Astrocyte (in vitro differentiated cells and primary cell): ENCODE measurements at regions not wholly inside any gene's neighbourhood (a gene's known extent, or its start where the extent isn't known, plus 50 kb on each side); places are given as distances from the start of the nearest gene placed in this dataset.

Source experiments
- DNase-seq: peaks from one replicate; pipeline ENCODE4 v3.0.0-alpha.2; 2010; ENCODE audit warnings: low read depth
- FAIRE-seq: peaks from 2 replicates; lab custom pipeline; 2011; peaks lifted over from hg19 to GRCh38; lab: Jason Lieb, UNC
- H2AFZ ChIP-seq: 2 replicates; pipeline ENCODE4 v1.6.0; 2012; ENCODE audit warnings: low read depth, low read length, inconsistent platforms
- H3K27ac ChIP-seq: 2 replicates; pipeline ENCODE4 v1.5.1; 2011; ENCODE audit warnings: low read depth, low read length, inconsistent platforms
- H3K27me3 ChIP-seq: 2 replicates; pipeline ENCODE4 v1.6.0; 2011; ENCODE audit warnings: low read length, inconsistent platforms; ENCODE audit not compliant: insufficient read depth
- H3K36me3 ChIP-seq: 2 replicates; pipeline ENCODE4 v1.5.1; 2011; ENCODE audit warnings: low read length, inconsistent platforms; ENCODE audit not compliant: insufficient read depth
- H3K4me1 ChIP-seq: 2 replicates; pipeline ENCODE4 v1.5.1; 2011; ENCODE audit warnings: low read length, inconsistent platforms; ENCODE audit not compliant: insufficient read depth
- H3K4me2 ChIP-seq: 2 replicates; pipeline ENCODE4 v1.6.0; 2012; ENCODE audit warnings: low read length, inconsistent platforms
- H3K4me3 ChIP-seq: 2 replicates; pipeline ENCODE4 v1.5.1; 2011; ENCODE audit warnings: low read depth, mild to moderate bottlenecking, low read length, inconsistent platforms; ENCODE audit not compliant: insufficient read depth
- H3K79me2 ChIP-seq: 2 replicates; pipeline ENCODE4 v1.6.0; 2012; ENCODE audit warnings: mild to moderate bottlenecking, low read length, inconsistent platforms; ENCODE audit not compliant: insufficient read depth
- H3K9ac ChIP-seq: 2 replicates; pipeline ENCODE4 v1.6.0; 2012; ENCODE audit warnings: mild to moderate bottlenecking, low read length, inconsistent platforms
- H3K9me3 ChIP-seq: 2 replicates; pipeline ENCODE4 v1.5.1; 2012; ENCODE audit warnings: low read depth, mild to moderate bottlenecking, low read length, inconsistent platforms; ENCODE audit not compliant: insufficient read depth
- H4K20me1 ChIP-seq: 2 replicates; pipeline ENCODE4 v1.6.0; 2012; ENCODE audit warnings: low read length, inconsistent platforms; ENCODE audit not compliant: insufficient read depth
- H3K27ac Mint-ChIP-seq: one replicate; pipeline ENCODE4 v1.8.0; 2021; ENCODE audit warnings: mild to moderate bottlenecking, mixed read lengths; ENCODE audit not compliant: unreplicated experiment
- H3K27me3 Mint-ChIP-seq: one replicate; pipeline ENCODE4 v1.8.0; 2021; ENCODE audit warnings: low read depth, mixed read lengths; ENCODE audit not compliant: unreplicated experiment
- H3K36me3 Mint-ChIP-seq: one replicate; pipeline ENCODE4 v1.8.0; 2021; ENCODE audit warnings: low read depth, mixed read lengths; ENCODE audit not compliant: unreplicated experiment
- H3K4me1 Mint-ChIP-seq: one replicate; pipeline ENCODE4 v1.8.0; 2021; ENCODE audit warnings: low read depth, mixed read lengths; ENCODE audit not compliant: unreplicated experiment
- H3K4me3 Mint-ChIP-seq: one replicate; pipeline ENCODE4 v1.8.0; 2021; ENCODE audit warnings: mild to moderate bottlenecking, moderate library complexity, mixed read lengths; ENCODE audit not compliant: unreplicated experiment
- H3K9me3 Mint-ChIP-seq: one replicate; pipeline ENCODE4 v1.8.0; 2021; ENCODE audit warnings: mild to moderate bottlenecking, mixed read lengths; ENCODE audit not compliant: unreplicated experiment
- CTCF ChIP-seq: IDR thresholded peaks from 2 replicates; pipeline ENCODE4 v1.5.1; 2011; ENCODE audit warnings: low read depth, mild to moderate bottlenecking, inconsistent platforms, low read length, moderate library complexity; ENCODE audit not compliant: insufficient read depth
- EZH2 ChIP-seq: IDR thresholded peaks from 2 replicates; pipeline ENCODE4 v1.6.1; 2012; ENCODE audit warnings: mild to moderate bottlenecking, low read length, inconsistent platforms; ENCODE audit not compliant: insufficient read depth

- H3K36me3 Mint-ChIP-seq = peaks cover 4% of the 10 kb centered on the region
- H3K27me3 Mint-ChIP-seq = no peaks in the 10 kb centered on the region
- Histone ChIP-seq H2AFZ (no peak overlapping the region), H3K4me3 (no peak overlapping the region), H3K79me2 (no peaks in the 10 kb centered on the region), H3K36me3 (no peaks in the 10 kb centered on the region), H3K27ac (no peak overlapping the region), H3K9ac (no peak overlapping the region), H4K20me1 (no peaks in the 10 kb centered on the region), H3K9me3 (no peaks in the 10 kb centered on the region), H3K27me3 (no peaks in the 10 kb centered on the region), H3K4me1 (no peaks in the 10 kb centered on the region), H3K4me2 (no peak overlapping the region)
- H3K4me1 Mint-ChIP-seq = peaks cover 9% of the 10 kb centered on the region
- no peak overlapping the region for H3K27ac Mint-ChIP-seq
- no peak for TF ChIP-seq CTCF
- TF ChIP-seq EZH2 = no peak
- no peak for DNase-seq
- no peak for FAIRE-seq
- H3K9me3 Mint-ChIP-seq = peaks cover 3% of the 10 kb centered on the region
- H3K4me3 Mint-ChIP-seq = no peak overlapping the region
These were observed 200.6 kb downstream of the AEBP2 start for GRCh38 chr12:19639781-19640415.

DNA sequence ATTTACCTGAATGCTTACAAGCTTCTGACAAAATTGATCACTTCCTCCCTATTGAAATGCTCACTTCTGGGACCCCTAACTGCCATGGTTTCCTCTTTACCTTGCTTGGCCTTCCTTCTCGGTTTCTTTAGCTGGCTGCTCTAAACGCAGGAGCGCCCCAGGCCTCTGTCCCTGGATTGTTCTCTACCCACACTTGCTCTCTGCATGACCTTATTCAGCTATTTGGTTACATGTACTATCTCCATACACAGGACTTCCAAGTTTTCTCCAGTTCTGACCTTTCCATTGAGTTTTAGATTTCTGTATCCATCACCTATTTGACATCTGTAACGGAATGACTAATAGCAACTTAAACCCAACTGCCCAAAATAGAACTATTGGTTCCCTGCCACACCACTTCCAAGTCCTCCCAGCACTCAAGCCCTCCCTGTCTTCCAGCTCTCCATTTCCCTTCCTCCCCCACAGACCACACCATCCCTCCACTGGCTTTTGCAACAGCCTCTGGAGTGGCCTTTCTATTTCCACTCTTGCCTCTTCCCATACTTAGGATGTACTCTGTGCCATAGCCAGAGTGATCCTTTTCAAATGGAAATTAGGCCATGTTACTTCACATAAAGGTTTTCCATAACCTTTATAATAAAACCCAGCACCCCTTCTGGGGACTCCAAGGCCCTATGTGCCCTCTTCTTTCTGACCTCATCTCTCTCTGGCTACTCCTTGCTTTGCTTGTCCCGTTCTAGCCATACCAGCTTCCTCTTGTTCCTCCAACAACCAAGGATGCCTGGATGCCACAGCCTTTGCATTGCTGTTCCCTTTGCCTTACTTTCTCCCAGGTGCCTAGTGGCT is 202.2 kb downstream of the AEBP2 start:
- DNase-seq (peak; percentile 76), FAIRE-seq (no peak)
- Mint-ChIP-seq H3K36me3 (peaks cover 4% of the 10 kb centered on the region), H3K27me3 (no peaks in the 10 kb centered on the region), H3K4me3 (no peak overlapping the region), H3K4me1 (peaks cover 9% of the 10 kb centered on the region), H3K27ac (no peak overlapping the region), H3K9me3 (peaks cover 9% of the 10 kb centered on the region)
- no peak overlapping the region for H3K9ac ChIP-seq
- H3K4me2 ChIP-seq = no peak overlapping the region
- H3K27me3 ChIP-seq = no peaks in the 10 kb centered on the region
- H3K4me1 ChIP-seq = no peaks in the 10 kb centered on the region
- H4K20me1 ChIP-seq = no peaks in the 10 kb centered on the region
- no peak overlapping the region for H3K27ac ChIP-seq
- no peaks in the 10 kb centered on the region for H3K36me3 ChIP-seq
- no peak overlapping the region for H2AFZ ChIP-seq
- TF ChIP-seq EZH2 (no peak), CTCF (no peak)
- no peaks in the 10 kb centered on the region for H3K79me2 ChIP-seq
- H3K4me3 ChIP-seq = no peak overlapping the region
- H3K9me3 ChIP-seq = peaks cover under 1% of the 10 kb centered on the region
